ENCODE measurements at regions not wholly inside any gene's neighbourhood (a gene's known extent, or its start where the extent isn't known, plus 50 kb on each side); places are given as distances from the start of the nearest gene placed in this dataset.

- 77 to 82% methylated on average over 3 of the region's 3 CpGs for WGBS, 2 donors
- intact Hi-C loops (cut with DNase I) = no loop called here
- Histone ChIP-seq H3K27ac (no peak overlapping the region), H3K27me3 (peaks cover 0 to 36% (median 0%) of the 10 kb centered on the region in 7 donors), H3K4me3 (no peak overlapping the region), H3K36me3 (no peaks in the 10 kb centered on the region), H3K4me1 (peaks cover 0 to 10% (median 0%) of the 10 kb centered on the region in 9 donors), H3K9me3 (no peaks in the 10 kb centered on the region)
- ATAC-seq (no peak), DNase-seq (no peak)
- TF ChIP-seq CTCF (IDR thresholded peaks at IDR 0.05) = no peak
Observed at GRCh38 chrX:39459952-39460351, 637.8 kb downstream of the BCOR start.

- no peak overlapping the region for H3K4me3 ChIP-seq
- WGBS, 2 donors = 0 to 78% methylated on average over 1 of the region's 1 CpG
- no peaks in the 10 kb centered on the region for H3K36me3 ChIP-seq
- H3K27ac ChIP-seq = no peak overlapping the region
- H3K9me3 ChIP-seq = no peaks in the 10 kb centered on the region
- DNase-seq = no peak
- H3K4me1 ChIP-seq = peaks cover 0 to 10% (median 0%) of the 10 kb centered on the region in 9 donors
- no peak for ATAC-seq
- H3K27me3 ChIP-seq = peaks cover 0 to 33% (median 0%) of the 10 kb centered on the region in 7 donors
- TF ChIP-seq CTCF (IDR thresholded peaks at IDR 0.05) = no peak
- intact Hi-C loops (cut with DNase I) = no loop called here
Observed at GRCh38 chrX:39460499-39460898, 637.3 kb downstream of the BCOR start.

- no peak overlapping the region for H3K4me3 ChIP-seq
- no peak overlapping the region for H3K27ac ChIP-seq
- no peaks in the 10 kb centered on the region for H3K36me3 ChIP-seq
- no peaks in the 10 kb centered on the region for H3K4me1 ChIP-seq
- no peak for TF ChIP-seq CTCF (IDR thresholded peaks at IDR 0.05)
- DNase-seq (no peak), ATAC-seq (no peak)
- H3K27me3 ChIP-seq = peaks cover 0 to 29% (median 0%) of the 10 kb centered on the region in 7 donors
- H3K9me3 ChIP-seq = no peaks in the 10 kb centered on the region
- intact Hi-C loops (cut with DNase I) = no loop called here
- WGBS, 2 donors = 74 to 89% methylated on average over 1 of the region's 1 CpG
Observed at GRCh38 chrX:39462835-39463234, 634.9 kb downstream of the BCOR start.

GRCh38 chrX:39464253-39464652 is 633.5 kb downstream of the BCOR start:
- DNase-seq (no peak), ATAC-seq (peak in 2 of 8 donors; percentile 47 to 53)
- Histone ChIP-seq H3K4me3 (no peak overlapping the region), H3K4me1 (no peaks in the 10 kb centered on the region), H3K27me3 (peaks cover 0 to 27% (median 0%) of the 10 kb centered on the region in 7 donors), H3K9me3 (no peaks in the 10 kb centered on the region), H3K36me3 (no peaks in the 10 kb centered on the region), H3K27ac (no peak overlapping the region)
- TF ChIP-seq CTCF (IDR thresholded peaks at IDR 0.05) = no peak
- WGBS, 2 donors = 39 to 64% methylated on average over 7 of the region's 7 CpGs
- intact Hi-C loops (cut with DNase I) = no loop called here

Measured in heart right ventricle (tissue), 16 donors.